Liver (tissue), 3 donors: ENCODE measurements at regions not wholly inside any gene's neighbourhood (a gene's known extent, or its start where the extent isn't known, plus 50 kb on each side); places are given as distances from the start of the nearest gene placed in this dataset.

Source experiments
- GABPA ChIP-seq, 2 donors: IDR thresholded peaks in 1 of 2; conservative IDR thresholded peaks in 1 of 2; 2 replicates each; pipeline ENCODE4 v1.6.1; 2016; ENCODE audit warnings: antibody characterized with exemption in 2 of 2, mild to moderate bottlenecking in 1 of 2, moderate library complexity in 1 of 2
- JUND ChIP-seq, 2 donors: IDR thresholded peaks; 2 replicates each; pipeline ENCODE4 v1.6.1; 2016; ENCODE audit warnings: antibody characterized with exemption in 2 of 2
- RAD21 ChIP-seq, 2 donors: IDR thresholded peaks; 2 replicates each; pipeline ENCODE4 v1.6.1; 2016; ENCODE audit warnings: antibody characterized with exemption in 2 of 2, mild to moderate bottlenecking in 2 of 2
- REST ChIP-seq: IDR thresholded peaks from 2 replicates; pipeline ENCODE4 v1.6.1; 2016; ENCODE audit warnings: antibody characterized with exemption, mild to moderate bottlenecking
- RXRA ChIP-seq, 2 donors: IDR thresholded peaks; 2 replicates each; pipeline ENCODE4 v1.6.1; 2017 to 2018; ENCODE audit warnings: antibody characterized with exemption in 2 of 2, mild to moderate bottlenecking in 1 of 2
- TAF1 ChIP-seq: conservative IDR thresholded peaks from 2 replicates; pipeline ENCODE4 v1.6.1; 2016; ENCODE audit warnings: antibody characterized with exemption, mild to moderate bottlenecking
- YY1 ChIP-seq: IDR thresholded peaks from 2 replicates; pipeline ENCODE4 v1.6.1; 2016; ENCODE audit warnings: antibody characterized with exemption, mild to moderate bottlenecking
- ZBTB33 ChIP-seq: IDR thresholded peaks from 2 replicates; pipeline ENCODE4 v1.6.1; 2016; ENCODE audit warnings: antibody characterized with exemption
- TF ChIP-seq, protein P1 (sequence below): fragments of 150-350 bp; IDR thresholded peaks from 2 replicates; pipeline ENCODE4 v1.5.1; 2017; ENCODE audit warnings: improper control_type of control experiment, low read depth, low read length; ENCODE audit not compliant: missing input control
- TF ChIP-seq, protein P2 (sequence below): IDR thresholded peaks from 2 replicates; pipeline ENCODE4 v1.6.1; 2016; ENCODE audit warnings: antibody characterized with exemption
- donor health status: healthy.
- donor health status: healthy.

DNA sequence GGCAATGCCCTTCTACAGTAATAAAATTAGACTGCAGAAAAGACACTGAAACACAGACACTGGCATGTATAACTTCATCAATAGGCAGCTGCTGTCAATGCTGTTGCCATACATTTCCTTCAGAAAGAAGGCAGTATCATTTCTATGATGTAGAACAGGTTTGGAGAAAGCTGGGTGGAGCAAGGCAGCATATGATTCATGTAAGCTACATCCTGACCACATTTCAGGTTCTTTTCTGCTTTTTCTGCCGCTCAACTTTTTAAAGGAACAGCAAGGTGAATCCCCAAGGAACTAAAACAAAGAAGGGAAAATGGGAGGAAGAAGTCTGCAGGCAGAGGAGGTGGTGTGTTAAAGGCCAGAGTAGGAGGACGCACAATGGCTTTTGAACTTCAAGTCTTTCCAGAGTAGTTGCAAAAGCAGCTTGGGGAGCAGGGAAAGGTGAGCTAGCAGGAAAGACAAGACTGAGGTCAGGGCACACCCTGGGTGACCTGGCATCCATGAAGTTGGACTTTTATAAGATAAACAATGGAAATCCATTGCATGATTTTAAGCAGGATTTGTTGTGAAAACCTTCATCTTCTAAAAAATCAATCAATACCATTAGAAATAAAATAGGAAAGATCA, 142.1 kb downstream of the MED10 start:
- TF ChIP-seq YY1 (no peak), ZBTB33 (no peak), REST (no peak), GABPA (IDR thresholded peaks at IDR 0.05 in 1 of 2, conservative IDR thresholded peaks at IDR 0.05 in 1 of 2) (no peak), RXRA (IDR thresholded peaks at IDR 0.05) (no peak), TAF1 (no peak), RAD21 (IDR thresholded peaks at IDR 0.05) (no peak), JUND (IDR thresholded peaks at IDR 0.05) (no peak)
- TF ChIP-seq, protein P1, sequence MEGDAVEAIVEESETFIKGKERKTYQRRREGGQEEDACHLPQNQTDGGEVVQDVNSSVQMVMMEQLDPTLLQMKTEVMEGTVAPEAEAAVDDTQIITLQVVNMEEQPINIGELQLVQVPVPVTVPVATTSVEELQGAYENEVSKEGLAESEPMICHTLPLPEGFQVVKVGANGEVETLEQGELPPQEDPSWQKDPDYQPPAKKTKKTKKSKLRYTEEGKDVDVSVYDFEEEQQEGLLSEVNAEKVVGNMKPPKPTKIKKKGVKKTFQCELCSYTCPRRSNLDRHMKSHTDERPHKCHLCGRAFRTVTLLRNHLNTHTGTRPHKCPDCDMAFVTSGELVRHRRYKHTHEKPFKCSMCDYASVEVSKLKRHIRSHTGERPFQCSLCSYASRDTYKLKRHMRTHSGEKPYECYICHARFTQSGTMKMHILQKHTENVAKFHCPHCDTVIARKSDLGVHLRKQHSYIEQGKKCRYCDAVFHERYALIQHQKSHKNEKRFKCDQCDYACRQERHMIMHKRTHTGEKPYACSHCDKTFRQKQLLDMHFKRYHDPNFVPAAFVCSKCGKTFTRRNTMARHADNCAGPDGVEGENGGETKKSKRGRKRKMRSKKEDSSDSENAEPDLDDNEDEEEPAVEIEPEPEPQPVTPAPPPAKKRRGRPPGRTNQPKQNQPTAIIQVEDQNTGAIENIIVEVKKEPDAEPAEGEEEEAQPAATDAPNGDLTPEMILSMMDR, result no peak
- TF ChIP-seq, protein P2, sequence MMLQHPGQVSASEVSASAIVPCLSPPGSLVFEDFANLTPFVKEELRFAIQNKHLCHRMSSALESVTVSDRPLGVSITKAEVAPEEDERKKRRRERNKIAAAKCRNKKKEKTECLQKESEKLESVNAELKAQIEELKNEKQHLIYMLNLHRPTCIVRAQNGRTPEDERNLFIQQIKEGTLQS, result no peak
